ENCODE measurements at regions not wholly inside any gene's neighbourhood (a gene's known extent, or its start where the extent isn't known, plus 50 kb on each side); places are given as distances from the start of the nearest gene placed in this dataset.

GRCh38 chr10:54914049-54914448 lies 113.0 kb upstream of the PCDH15 start:
- Histone ChIP-seq H3K36me3 (ENCODE audit: low read depth) (no peaks in the 10 kb centered on the region), H3K27ac (no peak overlapping the region), H3K27me3 (ENCODE audit: insufficient read depth, low read depth) (no peaks in the 10 kb centered on the region), H3K9me3 (ENCODE audit: insufficient read depth, low read depth) (no peaks in the 10 kb centered on the region), H3K9me2 (ENCODE audit: insufficient read depth) (no peaks in the 10 kb centered on the region), H4K20me1 (ENCODE audit: insufficient read depth) (no peaks in the 10 kb centered on the region), H3K4me1 (replicated peaks; ENCODE audit: insufficient read depth) (no peaks in the 10 kb centered on the region), H3K4me3 (no peak overlapping the region), H3F3A (ENCODE audit: insufficient read depth, low read depth) (no peaks in the 10 kb centered on the region), H3K4me2 (no peak overlapping the region), H3K79me2 (ENCODE audit: low read depth) (no peaks in the 10 kb centered on the region), H2AFZ (no peak overlapping the region)
- POLR2A ChIA-PET (ENCODE audit: unreplicated experiment) = no interaction called here
- TF ChIP-seq EZH2 (IDR thresholded peaks at IDR 0.05; ENCODE audit: low read depth) (no peak), CTCF (conservative IDR thresholded peaks at IDR 0.05) (no peak)
- no peak for DNase-seq
- CTCF ChIA-PET = no interaction called here
- no TSS peak for BruUV-seq (replicated peaks)
- intact Hi-C loops (cut with micrococcal nuclease; ENCODE audit: unreplicated experiment) = no loop called here

- Histone ChIP-seq H3K9me2 (ENCODE audit: insufficient read depth) (no peaks in the 10 kb centered on the region), H3K4me3 (no peak overlapping the region), H3K27ac (no peak overlapping the region), H3K36me3 (ENCODE audit: low read depth) (no peaks in the 10 kb centered on the region), H3K4me1 (replicated peaks; ENCODE audit: insufficient read depth) (no peaks in the 10 kb centered on the region), H4K20me1 (ENCODE audit: insufficient read depth) (no peaks in the 10 kb centered on the region), H3K9me3 (ENCODE audit: insufficient read depth, low read depth) (no peaks in the 10 kb centered on the region), H3K4me2 (no peak overlapping the region), H3K27me3 (ENCODE audit: insufficient read depth, low read depth) (no peaks in the 10 kb centered on the region), H3F3A (ENCODE audit: insufficient read depth, low read depth) (no peaks in the 10 kb centered on the region), H2AFZ (no peak overlapping the region), H3K79me2 (ENCODE audit: low read depth) (no peaks in the 10 kb centered on the region)
- ChIA-PET CTCF (no interaction called here), POLR2A (ENCODE audit: unreplicated experiment) (no interaction called here)
- intact Hi-C loops (cut with micrococcal nuclease; ENCODE audit: unreplicated experiment) = no loop called here
- no TSS peak for BruUV-seq (replicated peaks)
- no peak for TF ChIP-seq CTCF (conservative IDR thresholded peaks at IDR 0.05)
- no peak for TF ChIP-seq EZH2 (IDR thresholded peaks at IDR 0.05; ENCODE audit: low read depth)
- DNase-seq = no peak
Observed at GRCh38 chr10:54909165-54909564, 108.1 kb upstream of the PCDH15 start.

GRCh38 chr10:54908019-54908418 lies 107.0 kb upstream of the PCDH15 start:
- TF ChIP-seq EZH2 (IDR thresholded peaks at IDR 0.05; ENCODE audit: low read depth) (no peak), CTCF (conservative IDR thresholded peaks at IDR 0.05) (no peak)
- ChIA-PET CTCF (no interaction called here), POLR2A (ENCODE audit: unreplicated experiment) (no interaction called here)
- H3K4me3 ChIP-seq = no peak overlapping the region
- H3K9me2 ChIP-seq (ENCODE audit: insufficient read depth) = no peaks in the 10 kb centered on the region
- no peaks in the 10 kb centered on the region for H3F3A ChIP-seq (ENCODE audit: insufficient read depth, low read depth)
- H3K9me3 ChIP-seq (ENCODE audit: insufficient read depth, low read depth) = no peaks in the 10 kb centered on the region
- H3K27me3 ChIP-seq (ENCODE audit: insufficient read depth, low read depth) = no peaks in the 10 kb centered on the region
- intact Hi-C loops (cut with micrococcal nuclease; ENCODE audit: unreplicated experiment) = no loop called here
- no peak overlapping the region for H2AFZ ChIP-seq
- no TSS peak for BruUV-seq (replicated peaks)
- H3K4me1 ChIP-seq (replicated peaks; ENCODE audit: insufficient read depth) = no peaks in the 10 kb centered on the region
- no peak overlapping the region for H3K4me2 ChIP-seq
- H3K79me2 ChIP-seq (ENCODE audit: low read depth) = no peaks in the 10 kb centered on the region
- no peak for DNase-seq
- H3K27ac ChIP-seq = no peak overlapping the region
- H4K20me1 ChIP-seq (ENCODE audit: insufficient read depth) = no peaks in the 10 kb centered on the region
- H3K36me3 ChIP-seq (ENCODE audit: low read depth) = no peaks in the 10 kb centered on the region
